HepG2 (cell line): ENCODE measurements at regions not wholly inside any gene's neighbourhood (a gene's known extent, or its start where the extent isn't known, plus 50 kb on each side); places are given as distances from the start of the nearest gene placed in this dataset.

Experiments used
- ATAC-seq: fragments of 200-7000 bp; cut with Tn5 transposase; 3 replicates; pipeline ENCODE4 v1.9.1; 2020; ENCODE audit warnings: mild to moderate bottlenecking, moderate library complexity
- BruUV-seq: library from RNA; stranded (reverse); fragments of 400-500 nt; replicated peaks from 2 replicates; lab custom pipeline; 2021; lab: Mats Ljungman, UMichigan
- CTCF ChIA-PET: fragments of 300-600 bp; formaldehyde crosslinking; extraction: SDS; loops from one replicate; lab custom pipeline; 2021; ENCODE audit warnings: low total read pairs, inconsistent platforms, low intra/inter-chr PET ratio; lab: Yijun Ruan, JAX
- POLR2A ChIA-PET: fragments of 350-600 bp; sonication (Branson Sonifier 250); formaldehyde crosslinking; loops from one replicate; lab custom pipeline; 2020; ENCODE audit warnings: antibody characterized with exemption, inconsistent platforms; lab: Yijun Ruan, JAX
- DNase-seq: peaks from one replicate; pipeline ENCODE4 v3.0.0-alpha.2; 2015; ENCODE audit warnings: low spot score
- FAIRE-seq: peaks from 3 replicates; lab custom pipeline; 2011; peaks lifted over from hg19 to GRCh38; lab: Jason Lieb, UNC
- H2AFZ ChIP-seq: one replicate; pipeline ENCODE4 v1.6.1; 2011; ENCODE audit warnings: low read length, inconsistent platforms
- H3K27ac ChIP-seq: fragments of 300-600 bp; 3 replicates; pipeline ENCODE4 v1.8.0; 2011; ENCODE audit warnings: mixed run types, mild to moderate bottlenecking, mixed read lengths, low read length, inconsistent platforms; ENCODE audit not compliant: insufficient read depth; ENCODE audit errors: extremely low read length
- H3K27me3 ChIP-seq, 2 experiments: fragments of 200-600 bp in 1 of 2; 2 replicates in 1 of 2; 3 replicates in 1 of 2; pipeline versions ENCODE4 v1.6.0 to v1.8.0; 2011; ENCODE audit warnings: low read length in 2 of 2, mild to moderate bottlenecking in 2 of 2, moderate library complexity in 2 of 2, inconsistent platforms in 1 of 2; ENCODE audit not compliant: insufficient read depth in 2 of 2, control insufficient read depth in 1 of 2
- H3K36me3 ChIP-seq, 2 experiments: fragments of 200-600 bp in 1 of 2; replicated peaks in 1 of 2; 2 replicates in 1 of 2; 3 replicates in 1 of 2; pipeline versions ENCODE4 v1.5.1 to v1.8.0; 2011; ENCODE audit warnings: low read length in 2 of 2, inconsistent platforms in 1 of 2; ENCODE audit not compliant: insufficient read depth in 2 of 2, control insufficient read depth in 1 of 2
- H3K4me1 ChIP-seq: 2 replicates; pipeline ENCODE4 v1.5.1; 2012; ENCODE audit warnings: low read length, inconsistent platforms; ENCODE audit not compliant: insufficient read depth
- H3K4me2 ChIP-seq: 2 replicates; pipeline ENCODE4 v1.6.0; 2011; ENCODE audit warnings: low read depth, low read length, inconsistent platforms
- H3K4me3 ChIP-seq, 3 experiments: fragments of 200-600 bp in 1 of 3; sonication (generic), shearing (Covaris generic) in 1 of 3; replicated peaks in 1 of 3; 2 replicates each; pipeline ENCODE4 v1.5.1; 2011 to 2016; ENCODE audit warnings: low read length in 3 of 3, inconsistent platforms in 2 of 3, low read depth in 2 of 3, mild to moderate bottlenecking in 2 of 3, control low read depth in 1 of 3, mixed read lengths in 1 of 3; ENCODE audit not compliant: insufficient read depth in 1 of 3
- H3K79me2 ChIP-seq: one replicate; pipeline ENCODE4 v1.6.1; 2011; ENCODE audit warnings: low read length, inconsistent platforms; ENCODE audit not compliant: insufficient read depth
- H3K9ac ChIP-seq: 2 replicates; pipeline ENCODE4 v1.6.0; 2011; ENCODE audit warnings: mild to moderate bottlenecking, low read depth, low read length, inconsistent platforms; ENCODE audit not compliant: insufficient read depth
- H3K9me3 ChIP-seq: 2 replicates; pipeline ENCODE4 v1.5.1; 2012; ENCODE audit warnings: mild to moderate bottlenecking, low read length
- H4K20me1 ChIP-seq: 2 replicates; pipeline ENCODE4 v1.6.0; 2011; ENCODE audit warnings: inconsistent platforms, mild to moderate bottlenecking, low read length, moderate library complexity; ENCODE audit not compliant: insufficient read depth
- CENPBD1 ChIP-seq: sonication (generic); formaldehyde crosslinking; IDR thresholded peaks from 2 replicates; pipeline ENCODE4 v1.8.0; 2022; ENCODE audit warnings: missing genetic modification reagents, low read depth, mild to moderate bottlenecking, borderline replicate concordance
- KIAA2018 ChIP-seq: sonication (generic); formaldehyde crosslinking; IDR thresholded peaks from 2 replicates; pipeline ENCODE4 v1.5.0; 2020; ENCODE audit warnings: mild to moderate bottlenecking, missing genetic modification reagents, borderline replicate concordance
- RBM22 ChIP-seq: fragments of 200-400 bp; formaldehyde crosslinking; optimal IDR thresholded peaks from 2 replicates; pipeline ENCODE3; 2017; ENCODE audit warnings: mild to moderate bottlenecking, low read length, moderate library complexity
- RXRA ChIP-seq: sonication (generic); formaldehyde crosslinking; IDR thresholded peaks from 2 replicates; pipeline ENCODE4 v1.5.1; 2020; ENCODE audit warnings: missing genetic modification reagents
- ZNF275 ChIP-seq: sonication (generic); formaldehyde crosslinking; IDR thresholded peaks from 2 replicates; pipeline ENCODE4 v1.8.0; 2022; ENCODE audit warnings: missing genetic modification reagents, mild to moderate bottlenecking, inconsistent platforms, borderline replicate concordance
- ZNF512B ChIP-seq: sonication (generic); formaldehyde crosslinking; IDR thresholded peaks from 2 replicates; pipeline ENCODE4 v1.5.1; 2020; ENCODE audit warnings: missing genetic modification reagents, mild to moderate bottlenecking, borderline replicate concordance
- ZNF574 ChIP-seq: sonication (generic); formaldehyde crosslinking; IDR thresholded peaks from 2 replicates; pipeline ENCODE4 v1.4.0; 2020; ENCODE audit warnings: missing genetic modification reagents
- WGBS: methylation state at CpG from one replicate; pipeline ENCODE4 v1.1.6; 2017; ENCODE audit warnings: low lambda C conversion rate; 5-methylcytosine and 5-hydroxymethylcytosine counted together
- in situ Hi-C: cut with HindIII; loops from 2 replicates; pipeline ENCODE4 v1.10.0; 2017; ENCODE audit warnings: low pct_unique_long_range_greater_than_20kb; ENCODE audit not compliant: extremely low pct_ligation_motif_present
- intact Hi-C: fragments of 100-400 bp; cut with micrococcal nuclease; formaldehyde crosslinking; loops from one replicate; pipeline ENCODE4 v1.10.0; 2022; ENCODE audit not compliant: unreplicated experiment

GRCh38 chr18:73528066-73528465 is 619.6 kb downstream of the FBXO15 start:
- 46% methylated on average over 7 of the region's 7 CpGs for WGBS
- TF ChIP-seq CENPBD1 (CRISPR knock-in tag) = no peak
- no peak for TF ChIP-seq RXRA
- no peak for TF ChIP-seq RBM22
- TF ChIP-seq ZNF574 (CRISPR knock-in tag) = no peak
- TF ChIP-seq ZNF512B (CRISPR knock-in tag) = no peak
- TF ChIP-seq KIAA2018 (CRISPR knock-in tag) = no peak
- TF ChIP-seq ZNF275 (CRISPR knock-in tag) = no peak

More at GRCh38 chr18:73528066-73528465, 619.6 kb downstream of the FBXO15 start:
- Histone ChIP-seq H3K4me3 (no peak overlapping the region), H3K79me2 (no peaks in the 10 kb centered on the region), H3K9me3 (no peaks in the 10 kb centered on the region), H3K27ac (no peak overlapping the region), H3K4me2 (no peak overlapping the region), H3K27me3 (no peaks in the 10 kb centered on the region), H3K36me3 (no peaks in the 10 kb centered on the region), H4K20me1 (no peaks in the 10 kb centered on the region), H3K4me1 (no peaks in the 10 kb centered on the region), H3K9ac (no peak overlapping the region), H2AFZ (no peak overlapping the region)
- ChIA-PET POLR2A (no interaction called here), CTCF (no interaction called here)
- BruUV-seq = no TSS peak
- no peak for ATAC-seq
- FAIRE-seq = no peak
- in situ Hi-C loops (loop anchor here (10.0 kb wide), 1 partner anchor 763 kb away; no protein-coding TSS in a partner anchor), intact Hi-C loops (no loop called here)
- no peak for DNase-seq
